GM23338 (cell line): ENCODE measurements at regions not wholly inside any gene's neighbourhood (a gene's known extent, or its start where the extent isn't known, plus 50 kb on each side); places are given as distances from the start of the nearest gene placed in this dataset.

Experiments
- ATAC-seq: fragments of 200-7000 bp; cut with Tn5 transposase; 3 replicates; pipeline ENCODE4 v1.9.1; 2020
- DNase-seq: peaks from one replicate; pipeline ENCODE4 v3.0.0-alpha.2; 2015; ENCODE audit warnings: low spot score
- H2AFZ ChIP-seq: fragments of 200-600 bp; sonication (generic); 2 replicates; pipeline ENCODE4 v1.8.0; 2016; ENCODE audit warnings: antibody characterized with exemption, mild to moderate bottlenecking, moderate library complexity
- H3F3A ChIP-seq: fragments of 200-600 bp; sonication (generic); replicated peaks from 2 replicates; pipeline ENCODE4 v1.8.0; 2017; ENCODE audit warnings: antibody characterized with exemption, mixed run types, low read depth
- H3K27ac ChIP-seq: fragments of 200-600 bp; sonication (generic); 2 replicates; pipeline ENCODE4 v1.6.1; 2016; ENCODE audit warnings: low read depth
- H3K27me3 ChIP-seq: fragments of 200-600 bp; sonication (generic); 2 replicates; pipeline ENCODE4 v1.8.0; 2016; ENCODE audit warnings: mild to moderate bottlenecking, mixed run types, moderate library complexity; ENCODE audit not compliant: insufficient read depth
- H3K36me3 ChIP-seq: fragments of 200-600 bp; sonication (generic); 2 replicates; pipeline ENCODE4 v1.8.0; 2016; ENCODE audit warnings: mild to moderate bottlenecking; ENCODE audit not compliant: insufficient read depth
- H3K4me1 ChIP-seq: fragments of 200-600 bp; sonication (generic); 2 replicates; pipeline ENCODE4 v1.8.0; 2016; ENCODE audit warnings: mild to moderate bottlenecking, moderate library complexity; ENCODE audit not compliant: insufficient read depth
- H3K4me2 ChIP-seq: fragments of 200-600 bp; sonication (generic); 2 replicates; pipeline ENCODE4 v1.7.1; 2017; ENCODE audit warnings: mixed run types
- H3K4me3 ChIP-seq: fragments of 200-600 bp; sonication (generic); 2 replicates; pipeline ENCODE4 v1.6.1; 2016; ENCODE audit warnings: mixed run types
- H3K79me2 ChIP-seq: fragments of 200-600 bp; sonication (generic); replicated peaks from 2 replicates; pipeline ENCODE4 v1.8.0; 2017; ENCODE audit warnings: mild to moderate bottlenecking; ENCODE audit not compliant: insufficient read depth
- H3K9me2 ChIP-seq: fragments of 200-600 bp; sonication (generic); 2 replicates; pipeline ENCODE4 v1.8.0; 2017; ENCODE audit not compliant: insufficient read depth
- H4K20me1 ChIP-seq: fragments of 200-600 bp; sonication (generic); replicated peaks from 2 replicates; pipeline ENCODE4 v1.8.0; 2017; ENCODE audit warnings: mild to moderate bottlenecking; ENCODE audit not compliant: insufficient read depth
- H3K27ac Mint-ChIP-seq: 2 replicates; pipeline ENCODE4 v1.8.0; 2020; ENCODE audit warnings: inconsistent platforms, mild to moderate bottlenecking, moderate library complexity, mixed read lengths
- H3K27me3 Mint-ChIP-seq: 3 replicates; pipeline ENCODE4 v1.8.0; 2022; ENCODE audit warnings: low read depth, mild to moderate bottlenecking, moderate library complexity, mixed read lengths, inconsistent platforms; ENCODE audit not compliant: insufficient read depth, poor library complexity
- H3K36me3 Mint-ChIP-seq: 3 replicates; pipeline ENCODE4 v1.8.0; 2021; ENCODE audit warnings: low read depth, mild to moderate bottlenecking, inconsistent platforms, moderate library complexity, mixed read lengths
- H3K4me1 Mint-ChIP-seq: 3 replicates; pipeline ENCODE4 v1.8.0; 2020; ENCODE audit warnings: mild to moderate bottlenecking, inconsistent platforms, mixed read lengths
- H3K4me3 Mint-ChIP-seq: 3 replicates; pipeline ENCODE4 v1.8.0; 2021; ENCODE audit warnings: moderate library complexity, mild to moderate bottlenecking, inconsistent platforms, mixed read lengths
- H3K9me3 Mint-ChIP-seq: 3 replicates; pipeline ENCODE4 v1.8.0; 2020; ENCODE audit warnings: moderate library complexity, mild to moderate bottlenecking, inconsistent platforms, mixed read lengths
- CREB1 ChIP-seq: fragments of 250-450 bp; sonication (Bioruptor Pico); IDR thresholded peaks from 2 replicates; pipeline ENCODE4 v1.5.0; 2020; ENCODE audit warnings: low read depth, mild to moderate bottlenecking, moderate library complexity
- CTCF ChIP-seq, 2 experiments: fragments of 200-600 bp in 1 of 2; sonication (generic) in 1 of 2; conservative IDR thresholded peaks; 2 replicates each; pipeline versions ENCODE4 v1.5.1 to v1.6.1; 2016 to 2017; ENCODE audit warnings: antibody characterized with exemption in 2 of 2, low read depth in 2 of 2, mild to moderate bottlenecking in 2 of 2, moderate library complexity in 1 of 2
- ETS1 ChIP-seq: IDR thresholded peaks from 2 replicates; pipeline ENCODE4 v1.6.1; 2016; ENCODE audit warnings: antibody characterized with exemption
- EZH2 ChIP-seq: fragments of 200-600 bp; sonication (generic); IDR thresholded peaks from one replicate; pipeline ENCODE4 v1.8.0; 2017; ENCODE audit warnings: antibody characterized with exemption, mild to moderate bottlenecking, low read depth; ENCODE audit not compliant: unreplicated experiment
- POLR2AphosphoS5 ChIP-seq: IDR thresholded peaks from 2 replicates; pipeline ENCODE4 v1.6.1; 2016; ENCODE audit warnings: antibody characterized with exemption, low read depth
- STAT1 ChIP-seq: IDR thresholded peaks from one replicate; pipeline ENCODE4 v1.6.1; 2016; ENCODE audit warnings: antibody characterized with exemption; ENCODE audit not compliant: unreplicated experiment
- ZNF114 ChIP-seq: fragments of 250-450 bp; sonication (Bioruptor Pico); IDR thresholded peaks from 2 replicates; pipeline ENCODE4 v1.5.0; 2020; ENCODE audit warnings: mild to moderate bottlenecking, moderate library complexity
- ZNF331 ChIP-seq: fragments of 250-450 bp; sonication (Bioruptor Pico); IDR thresholded peaks from 2 replicates; pipeline ENCODE4 v1.5.0; 2020; ENCODE audit warnings: low read depth, mild to moderate bottlenecking, moderate library complexity
- TF ChIP-seq, protein P1 (sequence below): fragments of 250-450 bp; sonication (Bioruptor Pico); IDR thresholded peaks from 2 replicates; pipeline ENCODE4 v1.5.0; 2020; ENCODE audit warnings: mild to moderate bottlenecking, moderate library complexity

DNA sequence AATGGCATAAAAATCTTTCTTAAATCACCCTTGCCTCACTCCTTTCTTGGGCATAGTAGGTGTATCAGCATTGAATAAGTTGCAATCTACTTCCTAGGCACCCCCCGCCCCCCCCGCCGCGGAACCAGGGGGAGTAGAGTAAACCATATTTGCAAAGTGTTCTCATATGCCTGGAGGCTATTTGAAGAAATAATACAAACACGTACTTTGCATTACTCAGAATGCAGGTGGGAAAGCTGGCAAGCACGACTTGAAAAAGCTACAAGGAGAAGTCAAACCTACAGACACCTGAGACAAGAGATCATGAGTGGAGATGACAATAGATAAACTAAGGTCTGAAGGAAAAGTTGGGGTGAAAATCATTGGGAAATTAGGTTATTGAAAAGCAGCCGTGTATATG lies 65.6 kb downstream of the POM121L12 start:
- ATAC-seq: no peak

More for the DNA sequence above, 65.6 kb downstream of the POM121L12 start:
- peaks cover 3% of the 10 kb centered on the region; the same call in 1 of the 2 replicates for H3K9me2 ChIP-seq
- Mint-ChIP-seq H3K27ac (no peak overlapping the region), H3K9me3 (no peaks in the 10 kb centered on the region), H3K27me3 (peaks cover 3% of the 10 kb centered on the region), H3K36me3 (no peaks in the 10 kb centered on the region), H3K4me3 (no peak overlapping the region), H3K4me1 (no peaks in the 10 kb centered on the region)
- H3F3A ChIP-seq: no peaks in the 10 kb centered on the region
- H3K27ac ChIP-seq: no peak overlapping the region
- no peak overlapping the region for H3K4me3 ChIP-seq
- no peaks in the 10 kb centered on the region for H3K36me3 ChIP-seq
- no peaks in the 10 kb centered on the region for H3K79me2 ChIP-seq
- no peaks in the 10 kb centered on the region for H3K27me3 ChIP-seq
- no peak for DNase-seq
- H2AFZ ChIP-seq: no peak overlapping the region
- H4K20me1 ChIP-seq: no peaks in the 10 kb centered on the region
- TF ChIP-seq STAT1: no peak
- TF ChIP-seq, protein P1, sequence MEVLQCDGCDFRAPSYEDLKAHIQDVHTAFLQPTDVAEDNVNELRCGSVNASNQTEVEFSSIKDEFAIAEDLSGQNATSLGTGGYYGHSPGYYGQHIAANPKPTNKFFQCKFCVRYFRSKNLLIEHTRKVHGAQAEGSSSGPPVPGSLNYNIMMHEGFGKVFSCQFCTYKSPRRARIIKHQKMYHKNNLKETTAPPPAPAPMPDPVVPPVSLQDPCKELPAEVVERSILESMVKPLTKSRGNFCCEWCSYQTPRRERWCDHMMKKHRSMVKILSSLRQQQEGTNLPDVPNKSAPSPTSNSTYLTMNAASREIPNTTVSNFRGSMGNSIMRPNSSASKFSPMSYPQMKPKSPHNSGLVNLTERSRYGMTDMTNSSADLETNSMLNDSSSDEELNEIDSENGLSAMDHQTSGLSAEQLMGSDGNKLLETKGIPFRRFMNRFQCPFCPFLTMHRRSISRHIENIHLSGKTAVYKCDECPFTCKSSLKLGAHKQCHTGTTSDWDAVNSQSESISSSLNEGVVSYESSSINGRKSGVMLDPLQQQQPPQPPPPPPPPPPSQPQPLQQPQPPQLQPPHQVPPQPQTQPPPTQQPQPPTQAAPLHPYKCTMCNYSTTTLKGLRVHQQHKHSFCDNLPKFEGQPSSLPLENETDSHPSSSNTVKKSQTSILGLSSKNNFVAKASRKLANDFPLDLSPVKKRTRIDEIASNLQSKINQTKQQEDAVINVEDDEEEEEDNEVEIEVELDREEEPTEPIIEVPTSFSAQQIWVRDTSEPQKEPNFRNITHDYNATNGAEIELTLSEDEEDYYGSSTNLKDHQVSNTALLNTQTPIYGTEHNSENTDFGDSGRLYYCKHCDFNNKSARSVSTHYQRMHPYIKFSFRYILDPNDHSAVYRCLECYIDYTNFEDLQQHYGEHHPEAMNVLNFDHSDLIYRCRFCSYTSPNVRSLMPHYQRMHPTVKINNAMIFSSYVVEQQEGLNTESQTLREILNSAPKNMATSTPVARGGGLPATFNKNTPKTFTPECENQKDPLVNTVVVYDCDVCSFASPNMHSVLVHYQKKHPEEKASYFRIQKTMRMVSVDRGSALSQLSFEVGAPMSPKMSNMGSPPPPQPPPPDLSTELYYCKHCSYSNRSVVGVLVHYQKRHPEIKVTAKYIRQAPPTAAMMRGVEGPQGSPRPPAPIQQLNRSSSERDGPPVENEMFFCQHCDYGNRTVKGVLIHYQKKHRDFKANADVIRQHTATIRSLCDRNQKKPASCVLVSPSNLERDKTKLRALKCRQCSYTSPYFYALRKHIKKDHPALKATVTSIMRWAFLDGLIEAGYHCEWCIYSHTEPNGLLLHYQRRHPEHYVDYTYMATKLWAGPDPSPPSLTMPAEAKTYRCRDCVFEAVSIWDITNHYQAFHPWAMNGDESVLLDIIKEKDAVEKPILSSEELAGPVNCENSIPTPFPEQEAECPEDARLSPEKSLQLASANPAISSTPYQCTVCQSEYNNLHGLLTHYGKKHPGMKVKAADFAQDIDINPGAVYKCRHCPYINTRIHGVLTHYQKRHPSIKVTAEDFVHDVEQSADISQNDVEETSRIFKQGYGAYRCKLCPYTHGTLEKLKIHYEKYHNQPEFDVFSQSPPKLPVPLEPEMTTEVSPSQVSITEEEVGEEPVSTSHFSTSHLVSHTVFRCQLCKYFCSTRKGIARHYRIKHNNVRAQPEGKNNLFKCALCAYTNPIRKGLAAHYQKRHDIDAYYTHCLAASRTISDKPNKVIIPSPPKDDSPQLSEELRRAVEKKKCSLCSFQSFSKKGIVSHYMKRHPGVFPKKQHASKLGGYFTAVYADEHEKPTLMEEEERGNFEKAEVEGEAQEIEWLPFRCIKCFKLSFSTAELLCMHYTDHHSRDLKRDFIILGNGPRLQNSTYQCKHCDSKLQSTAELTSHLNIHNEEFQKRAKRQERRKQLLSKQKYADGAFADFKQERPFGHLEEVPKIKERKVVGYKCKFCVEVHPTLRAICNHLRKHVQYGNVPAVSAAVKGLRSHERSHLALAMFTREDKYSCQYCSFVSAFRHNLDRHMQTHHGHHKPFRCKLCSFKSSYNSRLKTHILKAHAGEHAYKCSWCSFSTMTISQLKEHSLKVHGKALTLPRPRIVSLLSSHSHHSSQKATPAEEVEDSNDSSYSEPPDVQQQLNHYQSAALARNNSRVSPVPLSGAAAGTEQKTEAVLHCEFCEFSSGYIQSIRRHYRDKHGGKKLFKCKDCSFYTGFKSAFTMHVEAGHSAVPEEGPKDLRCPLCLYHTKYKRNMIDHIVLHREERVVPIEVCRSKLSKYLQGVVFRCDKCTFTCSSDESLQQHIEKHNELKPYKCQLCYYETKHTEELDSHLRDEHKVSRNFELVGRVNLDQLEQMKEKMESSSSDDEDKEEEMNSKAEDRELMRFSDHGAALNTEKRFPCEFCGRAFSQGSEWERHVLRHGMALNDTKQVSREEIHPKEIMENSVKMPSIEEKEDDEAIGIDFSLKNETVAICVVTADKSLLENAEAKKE (CRISPR knock-in tag): no peak
- no peak for TF ChIP-seq EZH2
- no peak for TF ChIP-seq ZNF331 (CRISPR knock-in tag)
- TF ChIP-seq ETS1: no peak
- TF ChIP-seq CTCF (conservative IDR thresholded peaks at IDR 0.05; ENCODE audit: low read depth in 2 of 2): no peak
- TF ChIP-seq ZNF114 (CRISPR knock-in tag): no peak
- no peak for TF ChIP-seq CREB1 (CRISPR knock-in tag)
- no peak for TF ChIP-seq POLR2AphosphoS5
- H3K4me1 ChIP-seq: peaks cover 3% of the 10 kb centered on the region; the same call in 1 of the 2 replicates
- no peak overlapping the region for H3K4me2 ChIP-seq
